Renal pelvis (tissue), 1 donor: ENCODE measurements at regions not wholly inside any gene's neighbourhood (a gene's known extent, or its start where the extent isn't known, plus 50 kb on each side); places are given as distances from the start of the nearest gene placed in this dataset.

ENCODE experiments used
- DNase-seq: peaks from one replicate; pipeline ENCODE4 v3.0.0-alpha.2; 2013

- DNase-seq = no peak
Measured at GRCh38 chr4:27267970-27268355, 407.3 kb downstream of the STIM2 start.

GRCh38 chr4:27270435-27270834, 409.8 kb downstream of the STIM2 start:
- DNase-seq = no peak

- no peak for DNase-seq
Measured at GRCh38 chr4:27271555-27271954, 410.9 kb downstream of the STIM2 start.

GRCh38 chr4:27272217-27272616, 411.6 kb downstream of the STIM2 start:
- DNase-seq = no peak

- DNase-seq = no peak
Measured at GRCh38 chr4:27276307-27277073, 415.8 kb downstream of the STIM2 start.

GRCh38 chr4:27278615-27279375, 418.2 kb downstream of the STIM2 start:
- DNase-seq = peak; percentile 62

GRCh38 chr4:27288496-27288895, 427.9 kb downstream of the STIM2 start:
- DNase-seq = no peak

- no peak for DNase-seq
Measured at GRCh38 chr4:27289704-27290103, 429.1 kb downstream of the STIM2 start.

- DNase-seq = no peak
Measured at GRCh38 chr4:27293831-27294230, 433.2 kb downstream of the STIM2 start.

- DNase-seq = no peak
Measured at GRCh38 chr4:27304751-27305150, 444.1 kb downstream of the STIM2 start.

GRCh38 chr4:27305246-27305645, 444.6 kb downstream of the STIM2 start:
- no peak for DNase-seq

GRCh38 chr4:27308379-27308778, 447.7 kb downstream of the STIM2 start:
- no peak for DNase-seq

GRCh38 chr4:27315625-27316024, 455.0 kb downstream of the STIM2 start:
- no peak for DNase-seq

GRCh38 chr4:27316176-27316575, 455.5 kb downstream of the STIM2 start:
- DNase-seq = no peak

- peak; percentile 9 for DNase-seq
Measured at GRCh38 chr4:27318740-27319139, 458.1 kb downstream of the STIM2 start.

- no peak for DNase-seq
Measured at GRCh38 chr4:27326991-27327390, 466.4 kb downstream of the STIM2 start.

- no peak for DNase-seq
Measured at GRCh38 chr4:27327421-27328181, 467.0 kb downstream of the STIM2 start.

GRCh38 chr4:27338530-27338929, 477.9 kb downstream of the STIM2 start:
- no peak for DNase-seq

GRCh38 chr4:27343411-27343810, 482.8 kb downstream of the STIM2 start:
- peak; percentile 28 for DNase-seq

GRCh38 chr4:27350161-27350560, 489.5 kb downstream of the STIM2 start:
- no peak for DNase-seq

- no peak for DNase-seq
Measured at GRCh38 chr4:27357283-27357682, 496.6 kb downstream of the STIM2 start.

GRCh38 chr4:27358269-27358668, 497.6 kb downstream of the STIM2 start:
- no peak for DNase-seq

GRCh38 chr4:27360131-27360530, 499.5 kb downstream of the STIM2 start:
- DNase-seq = no peak
